ENCODE measurements at regions not wholly inside any gene's neighbourhood (a gene's known extent, or its start where the extent isn't known, plus 50 kb on each side); places are given as distances from the start of the nearest gene placed in this dataset.

- POLR2A ChIA-PET (ENCODE audit: low non-redundant PET), result no interaction called here
- intact Hi-C loops (cut with micrococcal nuclease; ENCODE audit: unreplicated experiment), result no loop called here
- no peak overlapping the region for H3K27ac ChIP-seq (ENCODE audit: low read depth, low read length, poor library complexity, severe bottlenecking)
- H3K27me3 ChIP-seq (replicated peaks; ENCODE audit: insufficient read depth, low read depth, low read length, poor library complexity), result no peaks in the 10 kb centered on the region
- no peak for DNase-seq (ENCODE audit: low spot score)
- peaks cover 15% of the 10 kb centered on the region for H3K4me1 ChIP-seq (ENCODE audit: insufficient read depth, low read length, poor library complexity, severe bottlenecking)
- TF ChIP-seq CTCF (conservative IDR thresholded peaks at IDR 0.05; ENCODE audit: low read depth, low read length) (no peak), EZH2 (IDR thresholded peaks at IDR 0.05; ENCODE audit: borderline replicate concordance, low read depth, low read length, poor library complexity, severe bottlenecking) (no peak)
- no peaks in the 10 kb centered on the region for H3K9me3 ChIP-seq (ENCODE audit: low read depth, low read length, poor library complexity, severe bottlenecking)
- no peak overlapping the region for H3K4me3 ChIP-seq (ENCODE audit: low read depth, low read length, poor library complexity, severe bottlenecking)
- BruUV-seq (replicated peaks), result no TSS peak
- no peaks in the 10 kb centered on the region for H3K36me3 ChIP-seq (ENCODE audit: insufficient read depth, low read length, poor library complexity, severe bottlenecking)
- CTCF ChIA-PET, result no interaction called here
Measured at GRCh38 chr5:107320846-107321245, 349.9 kb downstream of the EFNA5 start.

- H3K4me3 ChIP-seq (ENCODE audit: low read depth, low read length, poor library complexity, severe bottlenecking), result no peak overlapping the region
- no peak overlapping the region for H3K27ac ChIP-seq (ENCODE audit: low read depth, low read length, poor library complexity, severe bottlenecking)
- POLR2A ChIA-PET (ENCODE audit: low non-redundant PET), result no interaction called here
- CTCF ChIA-PET, result no interaction called here
- no TSS peak for BruUV-seq (replicated peaks)
- peaks cover 15% of the 10 kb centered on the region for H3K4me1 ChIP-seq (ENCODE audit: insufficient read depth, low read length, poor library complexity, severe bottlenecking)
- no peaks in the 10 kb centered on the region for H3K36me3 ChIP-seq (ENCODE audit: insufficient read depth, low read length, poor library complexity, severe bottlenecking)
- no peaks in the 10 kb centered on the region for H3K9me3 ChIP-seq (ENCODE audit: low read depth, low read length, poor library complexity, severe bottlenecking)
- no peaks in the 10 kb centered on the region for H3K27me3 ChIP-seq (replicated peaks; ENCODE audit: insufficient read depth, low read depth, low read length, poor library complexity)
- intact Hi-C loops (cut with micrococcal nuclease; ENCODE audit: unreplicated experiment), result no loop called here
- TF ChIP-seq CTCF (conservative IDR thresholded peaks at IDR 0.05; ENCODE audit: low read depth, low read length), result no peak
- TF ChIP-seq EZH2 (IDR thresholded peaks at IDR 0.05; ENCODE audit: borderline replicate concordance, low read depth, low read length, poor library complexity, severe bottlenecking), result no peak
- no peak for DNase-seq (ENCODE audit: low spot score)
Measured at GRCh38 chr5:107320376-107320775, 350.4 kb downstream of the EFNA5 start.

GRCh38 chr5:107319901-107320300 is 350.8 kb downstream of the EFNA5 start:
- no TSS peak for BruUV-seq (replicated peaks)
- Histone ChIP-seq H3K36me3 (ENCODE audit: insufficient read depth, low read length, poor library complexity, severe bottlenecking) (no peaks in the 10 kb centered on the region), H3K27me3 (replicated peaks; ENCODE audit: insufficient read depth, low read depth, low read length, poor library complexity) (no peaks in the 10 kb centered on the region), H3K27ac (ENCODE audit: low read depth, low read length, poor library complexity, severe bottlenecking) (no peak overlapping the region), H3K9me3 (ENCODE audit: low read depth, low read length, poor library complexity, severe bottlenecking) (no peaks in the 10 kb centered on the region), H3K4me3 (ENCODE audit: low read depth, low read length, poor library complexity, severe bottlenecking) (no peak overlapping the region), H3K4me1 (ENCODE audit: insufficient read depth, low read length, poor library complexity, severe bottlenecking) (peaks cover 15% of the 10 kb centered on the region)
- ChIA-PET CTCF (no interaction called here), POLR2A (ENCODE audit: low non-redundant PET) (no interaction called here)
- intact Hi-C loops (cut with micrococcal nuclease; ENCODE audit: unreplicated experiment), result no loop called here
- no peak for TF ChIP-seq EZH2 (IDR thresholded peaks at IDR 0.05; ENCODE audit: borderline replicate concordance, low read depth, low read length, poor library complexity, severe bottlenecking)
- no peak for TF ChIP-seq CTCF (conservative IDR thresholded peaks at IDR 0.05; ENCODE audit: low read depth, low read length)
- DNase-seq (ENCODE audit: low spot score), result no peak

All from A673 (cell line).